Keratinocyte (primary cell): ENCODE measurements at regions not wholly inside any gene's neighbourhood (a gene's known extent, or its start where the extent isn't known, plus 50 kb on each side); places are given as distances from the start of the nearest gene placed in this dataset.

Source experiments
- DNase-seq: peaks from one replicate; pipeline ENCODE4 v3.0.0-alpha.2; 2011; ENCODE audit warnings: low read depth, missing footprints, low spot score
- FAIRE-seq: peaks from 2 replicates; lab custom pipeline; 2011; peaks lifted over from hg19 to GRCh38; lab: Jason Lieb, UNC
- H2AFZ ChIP-seq: 2 replicates; pipeline ENCODE4 v1.6.0; 2012; ENCODE audit warnings: low read length, control low read depth, inconsistent platforms; ENCODE audit not compliant: control insufficient read depth
- H3K27ac ChIP-seq: 2 replicates; pipeline ENCODE4 v1.5.1; 2011; ENCODE audit warnings: low read length; ENCODE audit not compliant: control insufficient read depth, insufficient read depth
- H3K27me3 ChIP-seq: 3 replicates; pipeline ENCODE4 v1.6.0; 2011; ENCODE audit warnings: low read length; ENCODE audit not compliant: control insufficient read depth, insufficient read depth; ENCODE audit errors: extremely low read depth
- H3K36me3 ChIP-seq, 2 experiments: 2 replicates in 1 of 2; 3 replicates in 1 of 2; pipeline ENCODE4 v1.5.1; 2011; ENCODE audit warnings: low read length in 2 of 2, mild to moderate bottlenecking in 1 of 2; ENCODE audit not compliant: control insufficient read depth in 2 of 2, insufficient read depth in 2 of 2; ENCODE audit errors: extremely low read depth in 1 of 2
- H3K4me1 ChIP-seq: 3 replicates; pipeline ENCODE4 v1.5.1; 2011; ENCODE audit warnings: low read length; ENCODE audit not compliant: control insufficient read depth, insufficient read depth; ENCODE audit errors: extremely low read depth
- H3K4me2 ChIP-seq: 3 replicates; pipeline ENCODE4 v1.6.0; 2011; ENCODE audit warnings: low read depth, low read length; ENCODE audit not compliant: control insufficient read depth, insufficient read depth; ENCODE audit errors: extremely low read depth
- H3K4me3 ChIP-seq, 3 experiments: fragments of 200-600 bp in 1 of 3; sonication (generic) in 1 of 3; 2 replicates in 2 of 3; 3 replicates in 1 of 3; pipeline ENCODE4 v1.5.1; 2011 to 2016; ENCODE audit warnings: low read length in 3 of 3, mild to moderate bottlenecking in 3 of 3, control low read depth in 2 of 3, inconsistent platforms in 1 of 3, low read depth in 1 of 3, mixed read lengths in 1 of 3, mixed run types in 1 of 3, moderate library complexity in 1 of 3; ENCODE audit not compliant: control insufficient read depth in 2 of 3, insufficient read depth in 2 of 3; ENCODE audit errors: extremely low read depth in 1 of 3
- H3K79me2 ChIP-seq: 2 replicates; pipeline ENCODE4 v1.6.0; 2012; ENCODE audit warnings: low read length; ENCODE audit not compliant: control insufficient read depth, insufficient read depth
- H3K9ac ChIP-seq: 3 replicates; pipeline ENCODE4 v1.6.0; 2011; ENCODE audit warnings: low read length; ENCODE audit not compliant: control insufficient read depth, insufficient read depth; ENCODE audit errors: extremely low read depth
- H3K9me1 ChIP-seq: 3 replicates; pipeline ENCODE4 v1.6.0; 2011; ENCODE audit warnings: low read length; ENCODE audit not compliant: control insufficient read depth, insufficient read depth; ENCODE audit errors: extremely low read depth
- H3K9me3 ChIP-seq: 2 replicates; pipeline ENCODE4 v1.5.1; 2012; ENCODE audit warnings: low read depth, low read length; ENCODE audit not compliant: control insufficient read depth
- H4K20me1 ChIP-seq: 3 replicates; pipeline ENCODE4 v1.6.0; 2011; ENCODE audit warnings: low read length; ENCODE audit not compliant: control insufficient read depth, insufficient read depth; ENCODE audit errors: extremely low read depth
- EZH2 ChIP-seq: IDR thresholded peaks from one replicate; pipeline ENCODE4 v1.6.1; 2012; ENCODE audit warnings: inconsistent platforms, mild to moderate bottlenecking, low read length, moderate library complexity
- dilution Hi-C: fragments of 300-500 bp; cut with MboI; formaldehyde crosslinking; loops from one replicate; pipeline ENCODE4 v1.7.0; 2020; ENCODE audit warnings: low sequenced_read_pairs; ENCODE audit not compliant: extremely low pct_ligation_motif_present
- TF ChIP-seq, protein P1 (sequence below), 3 experiments: IDR thresholded peaks in 1 of 3; conservative IDR thresholded peaks in 1 of 3; optimal IDR thresholded peaks in 1 of 3; 2 replicates in 2 of 3; 3 replicates in 1 of 3; pipeline versions ENCODE3 to v1.5.1; 2011; ENCODE audit warnings: low read length in 3 of 3, mild to moderate bottlenecking in 3 of 3, moderate library complexity in 2 of 3, control low read depth in 1 of 3, inconsistent platforms in 1 of 3; ENCODE audit not compliant: insufficient read depth in 2 of 3; ENCODE audit errors: extremely low read depth in 1 of 3

GRCh38 chr18:24741965-24742724 lies 281.7 kb downstream of the HRH4 start:
- H3K9me3 ChIP-seq, result no peaks in the 10 kb centered on the region
- H3K9me1 ChIP-seq, result no peaks in the 10 kb centered on the region
- no peaks in the 10 kb centered on the region for H3K4me1 ChIP-seq
- no peak overlapping the region for H3K4me2 ChIP-seq
- dilution Hi-C loops, result no loop called here
- no peak overlapping the region for H2AFZ ChIP-seq
- no peak for FAIRE-seq
- no peak for DNase-seq
- no peak overlapping the region for H3K9ac ChIP-seq
- TF ChIP-seq, protein P1, sequence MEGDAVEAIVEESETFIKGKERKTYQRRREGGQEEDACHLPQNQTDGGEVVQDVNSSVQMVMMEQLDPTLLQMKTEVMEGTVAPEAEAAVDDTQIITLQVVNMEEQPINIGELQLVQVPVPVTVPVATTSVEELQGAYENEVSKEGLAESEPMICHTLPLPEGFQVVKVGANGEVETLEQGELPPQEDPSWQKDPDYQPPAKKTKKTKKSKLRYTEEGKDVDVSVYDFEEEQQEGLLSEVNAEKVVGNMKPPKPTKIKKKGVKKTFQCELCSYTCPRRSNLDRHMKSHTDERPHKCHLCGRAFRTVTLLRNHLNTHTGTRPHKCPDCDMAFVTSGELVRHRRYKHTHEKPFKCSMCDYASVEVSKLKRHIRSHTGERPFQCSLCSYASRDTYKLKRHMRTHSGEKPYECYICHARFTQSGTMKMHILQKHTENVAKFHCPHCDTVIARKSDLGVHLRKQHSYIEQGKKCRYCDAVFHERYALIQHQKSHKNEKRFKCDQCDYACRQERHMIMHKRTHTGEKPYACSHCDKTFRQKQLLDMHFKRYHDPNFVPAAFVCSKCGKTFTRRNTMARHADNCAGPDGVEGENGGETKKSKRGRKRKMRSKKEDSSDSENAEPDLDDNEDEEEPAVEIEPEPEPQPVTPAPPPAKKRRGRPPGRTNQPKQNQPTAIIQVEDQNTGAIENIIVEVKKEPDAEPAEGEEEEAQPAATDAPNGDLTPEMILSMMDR (optimal IDR thresholded peaks at IDR 0.05 in 1 of 3, IDR thresholded peaks at IDR 0.05 in 1 of 3, conservative IDR thresholded peaks at IDR 0.05 in 1 of 3; ENCODE audit: extremely low read depth in 1 of 3, insufficient read depth in 2 of 3, low read length in 3 of 3), result no peak
- no peak for TF ChIP-seq EZH2
- no peak overlapping the region for H3K4me3 ChIP-seq
- H3K27me3 ChIP-seq, result no peaks in the 10 kb centered on the region
- no peaks in the 10 kb centered on the region for H3K79me2 ChIP-seq
- H3K36me3 ChIP-seq, result no peaks in the 10 kb centered on the region
- H4K20me1 ChIP-seq, result no peaks in the 10 kb centered on the region
- H3K27ac ChIP-seq, result no peak overlapping the region

- no peak for DNase-seq
- no peak overlapping the region for H3K4me2 ChIP-seq
- no peak overlapping the region for H2AFZ ChIP-seq
Measured at GRCh38 chr18:24754583-24755253, 294.3 kb downstream of the HRH4 start.

More at GRCh38 chr18:24754583-24755253, 294.3 kb downstream of the HRH4 start:
- no peak for FAIRE-seq
- no peaks in the 10 kb centered on the region for H3K27me3 ChIP-seq
- no peak overlapping the region for H3K4me3 ChIP-seq
- H3K9me1 ChIP-seq, result no peaks in the 10 kb centered on the region
- no peaks in the 10 kb centered on the region for H3K4me1 ChIP-seq
- H4K20me1 ChIP-seq, result no peaks in the 10 kb centered on the region
- no peaks in the 10 kb centered on the region for H3K9me3 ChIP-seq
- H3K9ac ChIP-seq, result no peak overlapping the region
- H3K36me3 ChIP-seq, result no peaks in the 10 kb centered on the region
- dilution Hi-C loops, result no loop called here
- no peaks in the 10 kb centered on the region for H3K79me2 ChIP-seq
- no peak overlapping the region for H3K27ac ChIP-seq
- TF ChIP-seq, protein P1 (optimal IDR thresholded peaks at IDR 0.05 in 1 of 3, IDR thresholded peaks at IDR 0.05 in 1 of 3, conservative IDR thresholded peaks at IDR 0.05 in 1 of 3; ENCODE audit: extremely low read depth in 1 of 3, insufficient read depth in 2 of 3, low read length in 3 of 3), result no peak
- TF ChIP-seq EZH2, result no peak
